Breast epithelium (tissue), 3 donors: ENCODE measurements at regions not wholly inside any gene's neighbourhood (a gene's known extent, or its start where the extent isn't known, plus 50 kb on each side); places are given as distances from the start of the nearest gene placed in this dataset.

Source experiments
- POLR2A ChIP-seq: fragments of 450-650 bp; IDR thresholded peaks from one replicate; pipeline ENCODE4 v1.6.1; 2016; ENCODE audit warnings: antibody characterized with exemption, mild to moderate bottlenecking, moderate library complexity
- POLR2AphosphoS5 ChIP-seq, 3 donors: sonication (generic); formaldehyde crosslinking; IDR thresholded peaks; one replicate each; pipeline ENCODE4 v1.6.1; 2017; ENCODE audit warnings: antibody characterized with exemption in 3 of 3
- TF ChIP-seq, protein P1 (sequence below), 3 donors: fragments of 450-650 bp; IDR thresholded peaks; one replicate each; pipeline ENCODE4 v1.5.1; 2016 to 2017; ENCODE audit warnings: antibody characterized with exemption in 3 of 3, mild to moderate bottlenecking in 3 of 3, moderate library complexity in 3 of 3

DNA sequence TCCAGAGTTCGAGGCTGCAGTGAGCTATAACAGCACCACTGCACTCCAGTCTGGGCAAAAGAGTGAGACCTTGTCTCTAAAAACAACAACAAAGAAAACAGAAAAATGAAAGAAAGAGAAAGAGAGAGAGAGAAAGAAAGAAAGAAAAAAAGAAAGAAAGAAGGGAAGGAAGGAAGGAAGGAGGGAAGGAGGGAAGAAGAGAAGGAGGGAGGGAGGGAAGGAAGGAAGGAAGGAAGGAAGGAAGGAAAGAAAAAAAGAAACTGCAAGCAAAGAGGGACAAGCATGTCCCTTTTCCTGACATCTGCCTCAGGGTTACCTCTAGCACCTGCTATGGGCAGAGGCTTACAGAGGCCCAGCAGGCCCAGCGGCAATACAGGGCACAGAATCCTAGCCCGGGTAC lies 475.0 kb downstream of the MIAT start:
- TF ChIP-seq, protein P1, sequence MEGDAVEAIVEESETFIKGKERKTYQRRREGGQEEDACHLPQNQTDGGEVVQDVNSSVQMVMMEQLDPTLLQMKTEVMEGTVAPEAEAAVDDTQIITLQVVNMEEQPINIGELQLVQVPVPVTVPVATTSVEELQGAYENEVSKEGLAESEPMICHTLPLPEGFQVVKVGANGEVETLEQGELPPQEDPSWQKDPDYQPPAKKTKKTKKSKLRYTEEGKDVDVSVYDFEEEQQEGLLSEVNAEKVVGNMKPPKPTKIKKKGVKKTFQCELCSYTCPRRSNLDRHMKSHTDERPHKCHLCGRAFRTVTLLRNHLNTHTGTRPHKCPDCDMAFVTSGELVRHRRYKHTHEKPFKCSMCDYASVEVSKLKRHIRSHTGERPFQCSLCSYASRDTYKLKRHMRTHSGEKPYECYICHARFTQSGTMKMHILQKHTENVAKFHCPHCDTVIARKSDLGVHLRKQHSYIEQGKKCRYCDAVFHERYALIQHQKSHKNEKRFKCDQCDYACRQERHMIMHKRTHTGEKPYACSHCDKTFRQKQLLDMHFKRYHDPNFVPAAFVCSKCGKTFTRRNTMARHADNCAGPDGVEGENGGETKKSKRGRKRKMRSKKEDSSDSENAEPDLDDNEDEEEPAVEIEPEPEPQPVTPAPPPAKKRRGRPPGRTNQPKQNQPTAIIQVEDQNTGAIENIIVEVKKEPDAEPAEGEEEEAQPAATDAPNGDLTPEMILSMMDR (IDR thresholded peaks at IDR 0.05), result no peak
- TF ChIP-seq POLR2A (no peak), POLR2AphosphoS5 (IDR thresholded peaks at IDR 0.05) (no peak)
